ENCODE measurements at regions not wholly inside any gene's neighbourhood (a gene's known extent, or its start where the extent isn't known, plus 50 kb on each side); places are given as distances from the start of the nearest gene placed in this dataset.
A peak's percentile ranks its signal among the peaks of the same experiment; 100 is the strongest.
"Not testable (repeated sequence)": the region's sequence is repeated elsewhere in the genome, so short reads cannot be mapped to it uniquely, and the experiment has no call there.

DNA sequence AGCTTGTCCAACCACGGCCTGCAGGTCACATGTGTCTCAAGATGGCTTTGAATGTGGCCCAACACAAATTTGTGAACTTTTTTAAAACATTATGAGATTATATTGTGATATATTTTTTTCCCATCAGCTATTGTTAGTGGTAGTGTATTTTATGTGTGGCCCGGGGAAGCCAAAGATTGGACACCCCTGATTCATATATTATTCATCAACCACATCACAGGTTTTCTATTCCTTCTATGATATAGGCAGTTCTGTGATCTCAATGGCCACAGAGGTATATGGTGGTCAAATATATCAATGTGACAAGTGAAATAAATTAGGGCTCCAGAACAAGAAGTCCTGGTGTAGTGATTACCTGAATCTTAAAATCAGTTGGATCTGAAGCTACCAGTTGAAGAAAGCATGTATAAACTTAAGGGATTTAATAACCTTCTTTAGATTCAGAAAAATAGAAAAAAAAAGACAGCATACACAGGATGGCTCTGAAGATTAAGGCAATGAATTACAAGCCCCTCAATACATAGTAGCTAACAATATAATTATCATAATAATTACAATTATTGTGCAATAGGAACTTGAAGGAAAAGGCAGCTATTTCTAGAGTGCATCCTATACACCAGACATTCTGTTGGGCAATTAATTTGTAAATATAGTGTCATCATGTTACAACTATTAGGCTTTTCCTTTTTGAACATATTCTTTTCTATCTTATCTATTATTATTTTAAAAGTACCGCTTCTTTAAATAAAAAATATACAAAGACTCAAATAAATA is 530.4 kb upstream of the PTPRD start:
- DNase-seq, result no peak

DNA sequence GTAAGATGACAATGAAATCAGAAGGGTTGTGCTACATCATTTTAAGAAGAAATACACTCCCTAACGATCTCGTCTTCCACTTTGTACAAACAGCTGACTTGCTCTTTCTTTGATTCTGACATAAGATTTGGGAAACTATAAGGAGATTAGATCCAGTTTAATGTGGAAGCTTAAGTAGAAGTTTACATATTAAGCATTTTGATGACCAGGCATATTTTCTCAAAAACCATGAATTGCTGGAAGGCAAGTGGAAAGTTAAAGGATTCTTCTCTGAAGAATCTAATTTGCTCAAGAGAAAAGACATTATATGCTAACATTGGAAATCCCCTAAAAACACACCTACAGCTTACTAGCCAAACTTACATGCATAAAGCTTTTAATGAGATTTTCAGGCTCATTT is 531.9 kb upstream of the PTPRD start:
- no peak for DNase-seq

DNA sequence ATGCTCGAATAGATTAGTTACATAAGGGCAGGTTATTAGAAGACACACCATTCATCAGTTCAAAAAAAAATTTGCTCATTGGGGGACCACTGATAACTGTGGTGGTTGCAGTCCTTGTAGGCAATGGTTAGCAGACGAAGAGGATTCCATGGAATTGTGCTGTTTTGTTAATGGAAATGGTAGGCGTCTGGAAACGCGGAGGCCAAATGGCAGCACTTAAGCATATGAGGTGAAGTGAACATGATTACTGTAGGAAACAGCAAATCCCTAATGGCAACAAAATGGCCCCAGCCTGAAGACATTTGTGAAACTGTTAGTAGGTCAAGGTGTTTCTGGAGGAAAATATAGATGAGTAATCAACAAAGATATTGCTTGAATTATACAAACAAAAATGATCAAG is 535.4 kb upstream of the PTPRD start:
- no peak for DNase-seq

DNA sequence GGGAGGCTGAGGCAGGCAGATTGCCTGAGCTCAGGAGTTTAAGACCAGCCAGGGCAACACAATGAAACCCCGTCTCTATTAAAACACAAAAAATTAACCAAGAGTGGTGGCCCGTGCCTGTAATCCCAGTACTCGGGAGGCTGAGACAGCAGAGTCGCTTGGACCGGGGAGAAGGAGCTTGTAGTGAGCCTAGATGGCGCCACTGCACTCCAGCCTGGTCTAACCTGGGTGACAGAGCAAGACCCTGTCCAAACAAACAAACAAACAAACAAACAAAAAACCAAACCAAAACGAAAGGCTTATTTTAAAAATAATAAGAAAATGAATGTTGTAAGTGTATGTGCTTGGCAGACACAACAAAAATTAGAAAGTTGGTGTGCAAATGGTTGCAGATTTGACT is 536.3 kb upstream of the PTPRD start:
- DNase-seq, result peak in 2 of 56 donors; percentile 2

DNA sequence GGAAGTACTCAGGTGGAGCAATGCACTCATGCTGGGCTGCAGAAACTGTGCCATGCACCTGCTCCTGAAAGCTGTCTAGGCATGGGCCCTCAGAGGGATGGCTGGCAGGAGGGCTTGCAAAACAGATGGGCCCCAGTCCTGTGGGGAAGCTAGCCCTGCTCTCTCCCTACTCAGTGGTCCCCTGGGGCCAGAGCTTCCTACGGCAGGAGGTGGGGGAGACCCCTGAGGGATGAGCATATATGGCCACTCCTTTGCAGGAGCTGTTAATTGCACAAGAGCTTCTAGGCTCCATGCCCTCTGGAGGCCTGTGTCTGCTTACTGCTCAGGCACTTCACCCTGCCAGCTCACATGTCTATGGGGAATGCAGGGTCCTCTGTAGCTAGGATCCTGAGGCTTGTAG is 545.3 kb upstream of the PTPRD start:
- DNase-seq, result no peak

DNA sequence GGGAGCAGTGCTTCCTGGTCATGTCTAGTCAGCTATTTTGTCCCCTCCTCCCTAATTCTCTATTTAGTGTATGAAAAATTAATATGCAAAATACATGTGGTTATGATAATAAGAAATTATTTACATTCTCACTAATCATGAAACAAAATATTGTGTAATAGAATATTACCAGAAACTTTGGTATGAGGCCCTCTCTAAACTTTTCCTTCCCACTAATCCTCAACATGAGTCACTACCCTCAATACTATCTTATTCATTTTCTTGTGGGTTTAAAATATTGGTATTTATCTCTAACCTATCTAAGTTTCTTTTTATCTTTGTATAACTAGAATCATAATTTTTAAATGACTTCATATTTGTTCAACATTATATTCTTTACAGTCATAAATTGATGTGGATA is 545.9 kb upstream of the PTPRD start:
- DNase-seq, result no peak

DNA sequence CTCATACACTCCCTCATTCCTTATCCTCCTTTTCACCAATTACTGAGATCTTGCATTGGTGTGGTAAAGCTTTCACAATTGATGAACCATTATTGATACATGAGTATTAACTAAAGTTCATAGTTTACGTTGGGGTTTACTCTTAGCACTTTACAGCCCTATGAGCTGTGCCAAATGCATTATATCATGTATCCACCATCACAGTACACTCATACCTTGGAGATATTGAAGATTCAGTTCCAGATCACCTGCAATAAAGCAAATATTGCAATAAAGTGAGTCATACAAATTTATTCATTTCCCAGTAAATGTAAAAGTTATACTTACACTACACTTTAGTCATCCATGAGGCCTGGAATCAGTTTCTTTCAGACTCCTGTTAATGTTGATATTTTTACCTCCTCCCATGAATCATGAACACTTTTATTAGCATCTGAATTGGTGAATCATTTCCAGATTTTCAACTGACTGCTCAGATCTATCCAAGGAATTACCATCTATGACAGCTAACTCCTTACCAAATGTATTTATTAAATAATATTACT is 546.6 kb upstream of the PTPRD start:
- no peak for DNase-seq

DNA sequence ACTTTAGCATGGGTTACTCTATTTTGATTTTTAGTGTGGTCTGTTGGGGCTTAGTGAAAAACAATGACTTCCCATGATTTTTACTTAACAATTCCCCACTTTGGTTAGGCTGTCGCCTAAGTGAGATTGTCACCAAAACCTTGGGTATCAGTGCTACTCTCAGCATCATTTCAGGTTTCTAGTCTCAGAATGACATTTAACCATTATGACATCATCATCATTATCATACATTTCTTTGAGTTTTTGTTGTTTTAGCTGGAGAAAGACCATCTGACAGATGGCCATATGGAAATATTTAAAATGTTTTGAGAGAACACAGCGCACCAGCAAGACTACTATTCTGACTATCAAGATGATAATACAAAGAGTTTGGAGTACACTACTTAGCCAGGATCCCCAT is 551.0 kb upstream of the PTPRD start:
- no peak for DNase-seq

DNA sequence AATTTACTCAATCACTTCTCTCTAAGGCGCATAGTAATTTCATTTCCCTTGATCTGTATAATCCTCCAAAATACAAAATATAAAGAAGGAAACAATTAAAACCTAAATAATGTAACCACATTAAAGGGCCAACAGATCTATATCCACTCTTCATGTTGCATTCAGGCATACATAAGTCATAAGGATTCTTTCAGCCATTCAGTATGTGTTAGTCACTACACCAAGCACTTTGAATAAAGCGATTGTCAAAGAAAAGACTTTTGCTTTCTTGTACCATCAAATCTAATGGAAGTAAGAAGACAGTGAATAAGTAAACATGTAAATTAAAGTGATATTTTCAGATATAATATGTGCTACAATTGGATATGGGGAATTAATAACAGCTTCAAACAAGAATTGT is 569.2 kb upstream of the PTPRD start:
- no peak for DNase-seq

DNA sequence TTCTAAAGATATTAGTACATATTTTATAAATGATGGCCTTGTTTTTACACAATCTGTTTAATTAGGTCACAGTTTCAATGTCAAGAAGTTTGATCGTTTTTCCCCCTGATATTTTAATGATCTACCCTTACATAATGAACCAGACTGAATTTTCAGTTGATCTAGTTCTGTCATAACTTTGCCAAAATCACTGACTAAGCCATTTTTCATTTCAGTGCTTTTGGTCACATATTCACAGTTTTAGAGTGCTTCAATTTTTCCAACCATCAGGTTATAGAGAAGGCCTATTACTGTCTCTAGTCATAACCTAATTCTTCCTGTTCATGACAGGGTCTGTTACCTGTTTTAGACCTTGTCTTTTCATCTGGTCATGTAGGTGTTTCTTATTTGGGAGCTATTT is 577.9 kb upstream of the PTPRD start:
- DNase-seq, result no peak

DNA sequence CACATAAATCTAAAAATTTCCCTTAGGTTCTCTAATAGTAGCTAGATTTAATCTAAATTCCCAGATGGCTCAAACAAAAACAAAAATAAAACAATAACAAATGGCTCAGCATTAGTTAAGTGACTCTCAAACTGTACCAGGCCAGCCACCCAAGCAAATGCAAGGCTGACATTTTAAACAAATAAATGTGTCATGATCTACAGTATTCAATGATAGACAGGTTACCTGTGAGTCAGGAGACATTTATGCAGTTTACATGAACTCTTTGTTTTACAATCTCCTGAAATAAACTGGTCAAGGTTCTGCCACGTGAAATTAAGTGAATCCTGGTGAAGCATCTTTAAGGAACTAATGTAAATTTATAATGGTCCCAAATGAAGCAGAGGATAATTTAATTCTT is 580.2 kb upstream of the PTPRD start:
- DNase-seq, result no peak

DNA sequence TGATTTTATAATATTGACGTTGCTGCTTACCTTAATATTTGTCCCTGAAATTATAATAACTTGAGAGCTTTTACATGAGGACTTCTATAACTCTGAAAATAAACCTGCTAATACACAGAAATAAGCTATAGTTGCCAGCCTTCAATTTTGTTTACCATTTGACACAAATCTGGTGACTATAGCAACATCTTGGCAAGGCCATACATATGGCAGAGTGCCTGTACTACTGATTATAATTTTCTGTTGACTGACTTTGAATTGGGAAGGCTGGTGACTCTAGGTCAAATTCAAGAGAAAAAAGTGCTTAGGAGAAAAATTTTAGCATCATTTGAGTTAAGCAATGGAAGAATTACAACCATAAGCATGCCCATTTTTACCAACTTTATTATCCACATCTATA is 581.4 kb upstream of the PTPRD start:
- DNase-seq, result no peak

DNA sequence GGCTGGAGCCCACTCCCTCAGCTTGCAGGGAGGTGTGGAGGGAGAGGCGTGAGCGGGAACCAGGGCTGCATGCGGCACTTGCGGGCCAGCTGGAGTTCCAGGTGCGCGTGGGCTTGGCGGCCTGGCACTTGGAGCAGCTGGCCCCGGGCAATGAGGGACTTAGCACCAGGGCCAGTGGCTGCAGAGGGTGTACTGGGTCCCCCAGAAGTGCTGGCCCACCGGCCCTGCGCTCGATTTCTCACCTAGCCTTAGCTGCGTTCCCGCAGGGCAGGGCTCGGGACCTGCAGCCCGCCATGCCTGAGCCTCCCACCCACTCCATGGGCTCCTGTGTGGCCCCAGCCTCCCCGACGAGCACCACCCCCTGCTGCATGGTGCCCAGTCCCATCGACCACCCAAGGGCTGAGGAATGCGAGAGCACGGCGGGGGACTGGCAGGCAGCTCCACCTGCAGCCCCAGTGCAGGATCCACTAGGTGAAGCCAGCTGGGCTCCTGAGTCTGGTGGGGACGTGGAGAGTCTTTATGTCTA is 584.1 kb upstream of the PTPRD start:
- not testable (repeated sequence) for DNase-seq

DNA sequence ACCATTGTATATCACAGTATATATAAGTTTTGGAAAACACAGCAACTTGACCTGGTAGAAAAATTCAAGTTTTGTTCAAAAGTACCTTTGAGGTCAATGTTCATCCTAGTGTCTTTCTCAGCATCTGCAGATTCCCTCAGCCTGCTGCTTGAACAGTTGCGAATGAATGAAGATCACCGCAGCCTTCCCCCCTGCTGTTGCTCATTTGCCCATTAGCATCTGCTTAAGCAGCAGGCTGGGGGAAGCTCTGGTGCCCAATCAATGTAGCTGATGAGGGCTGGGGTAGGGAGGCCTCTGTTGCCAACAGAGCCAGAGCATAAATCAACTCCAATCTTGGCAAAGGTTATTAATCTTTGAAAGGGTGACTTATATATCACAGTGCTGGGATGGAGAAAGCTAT is 586.5 kb upstream of the PTPRD start:
- DNase-seq, result no peak

DNA sequence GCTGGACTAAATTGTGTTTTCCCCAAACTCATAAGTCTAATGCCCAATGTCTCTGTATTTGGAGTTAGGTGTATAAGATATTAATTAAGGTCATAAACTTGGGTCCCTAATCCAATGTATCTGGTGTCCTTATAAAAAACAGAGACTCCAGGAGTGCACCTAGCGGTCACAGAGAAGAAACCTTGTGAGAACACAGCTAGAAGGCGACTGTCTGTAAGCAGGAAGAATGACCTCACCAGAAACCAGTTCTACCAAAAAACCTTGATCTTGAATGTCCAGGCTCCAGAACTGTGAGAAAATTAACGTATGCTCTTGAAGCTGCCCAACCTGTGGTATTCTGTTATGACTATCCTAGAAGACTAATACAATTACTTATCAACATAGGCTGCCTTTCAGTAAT is 591.7 kb upstream of the PTPRD start:
- DNase-seq, result no peak

DNA sequence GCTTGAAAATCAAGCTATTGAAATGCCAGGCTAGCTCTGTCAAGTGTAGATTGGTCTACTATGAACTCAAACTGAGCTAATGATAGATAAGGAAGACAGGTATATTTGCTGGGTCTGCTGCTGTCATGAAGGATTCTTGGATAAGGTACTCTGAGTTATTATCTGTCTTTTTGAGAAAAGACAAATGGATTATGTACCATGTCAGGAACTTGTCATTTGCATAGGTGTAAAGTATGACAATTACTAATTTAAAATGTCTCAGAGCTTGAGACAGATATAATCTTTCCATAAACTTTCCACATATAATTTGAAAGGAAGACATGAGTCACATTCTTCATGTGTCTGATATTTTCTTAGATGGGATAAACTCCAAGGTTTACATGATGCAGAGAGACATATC is 594.1 kb upstream of the PTPRD start:
- DNase-seq, result no peak

DNA sequence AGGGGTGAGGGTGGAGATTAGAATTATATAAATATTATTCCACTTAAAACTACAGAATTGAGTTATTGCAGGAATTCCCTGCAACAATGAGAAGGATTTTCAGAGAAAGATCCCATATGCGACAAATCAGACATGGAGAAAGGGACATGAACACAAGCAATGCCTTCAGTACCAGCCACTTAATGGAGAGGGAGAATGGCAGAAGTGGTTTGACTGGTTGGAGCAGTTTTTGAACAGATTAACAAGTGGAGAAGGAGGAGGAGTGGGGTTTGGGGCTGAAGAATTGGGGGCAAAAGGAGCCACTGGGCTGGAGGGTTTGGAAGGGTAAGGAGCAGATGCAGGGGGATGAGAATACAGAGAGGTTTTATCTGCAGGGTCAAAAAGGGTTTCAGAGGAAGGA is 620.9 kb upstream of the PTPRD start:
- DNase-seq, result no peak

DNA sequence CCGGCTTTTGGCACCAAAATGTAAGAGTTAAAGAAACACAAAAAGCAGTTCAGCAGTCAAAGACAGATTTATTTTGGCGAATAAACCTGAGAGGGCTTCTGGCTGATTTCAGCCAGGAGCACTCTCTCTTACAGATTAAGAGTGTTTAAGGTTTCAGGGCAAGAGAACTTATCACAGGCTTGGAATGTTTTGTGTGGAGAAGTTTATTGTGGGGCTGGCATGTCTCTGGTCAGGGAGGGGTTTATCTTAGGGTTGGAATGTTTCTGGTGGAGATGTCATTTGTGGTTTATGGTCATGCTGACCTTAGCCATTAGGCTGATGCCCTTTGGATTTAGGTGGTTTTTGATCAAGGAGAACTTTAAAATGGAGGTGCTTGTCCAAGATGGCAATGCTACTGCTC is 622.3 kb upstream of the PTPRD start:
- no peak for DNase-seq

DNA sequence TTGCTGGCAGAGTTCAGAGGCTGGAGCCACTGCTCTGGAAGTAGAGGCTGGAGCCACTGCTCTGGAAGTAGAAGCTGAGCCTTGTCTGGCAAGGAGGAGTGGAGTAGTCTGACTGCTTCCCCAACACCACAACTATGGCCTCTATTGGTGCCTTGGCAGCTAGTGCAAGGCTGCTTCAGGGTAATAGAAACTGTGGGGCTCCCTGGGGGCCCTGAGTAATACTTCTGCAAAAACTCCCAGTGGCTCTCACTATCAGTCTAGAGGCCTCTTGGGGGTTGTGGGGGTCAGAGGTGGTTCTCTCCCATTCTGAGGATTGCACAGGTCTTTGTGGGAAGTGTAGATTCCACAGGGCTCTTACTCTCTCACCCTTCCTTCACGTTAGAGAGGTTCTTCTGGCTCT is 629.0 kb upstream of the PTPRD start:
- no peak for DNase-seq

DNA sequence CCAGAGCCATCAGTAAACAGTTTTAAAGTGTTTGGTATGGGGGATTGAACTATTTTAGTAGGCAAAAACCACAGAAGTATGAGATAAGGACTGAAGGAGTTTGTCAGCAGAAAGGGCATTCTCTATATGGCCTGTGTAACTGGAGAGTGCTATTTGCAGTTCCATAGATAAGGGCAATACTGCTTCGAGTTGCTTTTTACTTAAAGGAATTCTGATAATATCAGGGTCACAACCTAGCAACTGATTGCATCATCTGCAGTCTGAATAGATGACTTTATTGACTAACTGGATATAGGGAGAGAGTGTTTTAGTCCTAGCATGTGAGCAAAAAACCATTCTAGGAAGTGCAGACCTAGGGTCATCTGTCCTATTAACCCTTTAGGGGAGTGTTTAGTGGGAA is 645.2 kb upstream of the PTPRD start:
- DNase-seq, result no peak

DNA sequence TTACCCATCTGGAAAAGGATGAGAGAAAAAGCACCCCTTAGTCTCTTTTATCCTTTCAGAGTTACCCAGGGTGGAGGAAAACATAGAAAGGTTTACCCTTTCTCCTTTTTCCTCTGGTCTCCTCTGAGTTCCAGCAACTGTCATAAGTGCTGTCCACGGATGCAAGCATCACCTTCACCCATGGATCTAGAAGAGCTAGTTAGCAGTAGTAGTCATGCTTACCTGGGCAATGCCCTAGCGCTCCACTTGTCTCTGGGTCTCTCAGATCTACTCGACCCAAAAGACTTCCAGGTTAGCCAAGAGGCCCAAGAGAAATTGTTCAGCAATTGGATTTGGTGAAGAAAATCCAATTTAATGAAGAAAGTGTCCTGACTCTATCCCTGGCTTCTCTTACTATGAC is 656.2 kb upstream of the PTPRD start:
- no peak for DNase-seq

DNA sequence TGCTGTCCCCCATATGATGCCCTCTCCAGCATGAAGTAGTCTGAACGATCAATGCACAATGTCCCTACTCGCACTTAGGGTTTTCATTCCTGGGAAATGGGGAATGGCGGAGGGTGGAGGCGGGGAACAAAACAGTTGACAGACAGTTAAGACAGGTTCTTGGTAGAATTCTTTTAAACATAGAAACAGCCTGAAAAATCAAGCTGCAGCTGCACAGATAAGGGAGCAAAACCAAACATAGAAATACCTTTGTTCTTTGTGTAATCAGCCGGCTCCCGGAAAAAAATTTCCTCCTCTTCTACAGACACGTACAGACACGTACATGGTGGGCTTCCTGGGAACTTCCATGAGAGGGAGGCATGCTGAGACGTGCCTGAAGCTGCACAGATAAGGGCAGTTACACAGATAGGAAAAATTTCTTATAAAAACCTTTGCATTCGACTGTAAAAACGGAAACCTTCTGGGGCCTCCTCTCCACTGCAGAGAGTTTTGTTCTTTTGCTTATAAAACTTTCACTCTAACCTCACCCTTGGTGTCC is 662.4 kb upstream of the PTPRD start:
- no peak for DNase-seq

DNA sequence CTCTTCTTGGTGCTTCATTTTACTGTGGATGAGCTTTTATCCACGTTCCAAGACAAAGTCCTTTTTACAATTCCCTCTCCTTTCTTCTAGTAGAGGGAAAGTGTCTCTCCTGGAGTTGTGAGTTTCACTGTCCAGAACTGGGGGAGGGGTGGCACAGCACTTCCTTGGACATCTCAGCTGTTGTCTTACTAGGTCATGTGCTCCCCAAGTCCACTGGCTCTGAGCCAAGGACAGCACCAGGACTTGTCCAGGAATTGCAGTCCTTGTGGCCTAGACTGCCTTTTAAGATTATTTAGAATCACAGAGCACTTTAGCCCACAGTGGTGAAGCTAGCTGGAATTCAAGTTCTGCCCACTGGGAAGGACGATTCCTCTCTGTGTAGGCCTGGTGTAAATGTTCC is 700.2 kb upstream of the PTPRD start:
- DNase-seq, result peak in 2 of 56 donors; percentile 1 to 8
